Caco-2 (cell line): ENCODE measurements at regions not wholly inside any gene's neighbourhood (a gene's known extent, or its start where the extent isn't known, plus 50 kb on each side); places are given as distances from the start of the nearest gene placed in this dataset.

Source experiments
- BruUV-seq: library from RNA; stranded (reverse); fragments of 400-500 nt; replicated peaks from 2 replicates; lab custom pipeline; 2021; lab: Mats Ljungman, UMichigan
- CTCF ChIA-PET: fragments of 300-600 bp; sonication (Branson Sonifier 250); formaldehyde crosslinking; loops from one replicate; lab custom pipeline; 2022; ENCODE audit warnings: antibody characterized with exemption; lab: Charles Lee
- POLR2A ChIA-PET: fragments of 300-600 bp; sonication (Branson Sonifier 250); formaldehyde crosslinking; loops from one replicate; lab custom pipeline; 2022; ENCODE audit warnings: antibody characterized with exemption; lab: Charles Lee
- DNase-seq, 2 experiments: peaks; one replicate each; pipeline versions ENCODE4 v3.0.0 to v3.0.0-alpha.2; 2020 to 2022
- H3K27me3 ChIP-seq: replicated peaks from 2 replicates; pipeline ENCODE4 v1.6.0; 2011; ENCODE audit warnings: low read length; ENCODE audit not compliant: control insufficient read depth, insufficient read depth
- H3K36me3 ChIP-seq: 2 replicates; pipeline ENCODE4 v1.5.1; 2011; ENCODE audit warnings: low read length; ENCODE audit not compliant: control insufficient read depth, insufficient read depth
- H3K4me1 ChIP-seq: fragments of 250-450 bp; sonication (Bioruptor Pico); 2 replicates; pipeline ENCODE4 v1.5.1; 2020; ENCODE audit warnings: mild to moderate bottlenecking
- H3K4me3 ChIP-seq: 2 replicates; pipeline ENCODE4 v1.5.1; 2011; ENCODE audit warnings: low read depth, mild to moderate bottlenecking, control low read depth, low read length
- H3K9me3 ChIP-seq: fragments of 250-450 bp; sonication (Bioruptor Pico); 2 replicates; pipeline ENCODE4 v1.5.1; 2020; ENCODE audit warnings: mild to moderate bottlenecking, moderate library complexity
- H3K27ac Mint-ChIP-seq: one replicate; pipeline ENCODE4 v1.8.0; 2022; ENCODE audit warnings: mixed read lengths; ENCODE audit not compliant: unreplicated experiment
- H3K27me3 Mint-ChIP-seq: one replicate; pipeline ENCODE4 v1.8.0; 2022; ENCODE audit warnings: mixed read lengths; ENCODE audit not compliant: insufficient read depth, unreplicated experiment
- H3K36me3 Mint-ChIP-seq: one replicate; pipeline ENCODE4 v1.8.0; 2022; ENCODE audit warnings: mild to moderate bottlenecking, mixed read lengths; ENCODE audit not compliant: insufficient read depth, unreplicated experiment
- H3K4me1 Mint-ChIP-seq: one replicate; pipeline ENCODE4 v1.8.0; 2022; ENCODE audit warnings: low read depth, mixed read lengths; ENCODE audit not compliant: unreplicated experiment
- H3K4me3 Mint-ChIP-seq: one replicate; pipeline ENCODE4 v1.8.0; 2022; ENCODE audit warnings: mild to moderate bottlenecking, moderate library complexity, mixed read lengths; ENCODE audit not compliant: unreplicated experiment
- H3K9me3 Mint-ChIP-seq: one replicate; pipeline ENCODE4 v1.8.0; 2022; ENCODE audit warnings: mixed read lengths; ENCODE audit not compliant: unreplicated experiment
- CTCF ChIP-seq, 2 experiments: fragments of 200-600 bp in 1 of 2; IDR thresholded peaks; 1 replicate in 1 of 2; 2 replicates in 1 of 2; pipeline versions ENCODE4 v1.5.1 to v1.8.0; 2011 to 2022; ENCODE audit warnings: antibody characterized with exemption in 1 of 2, control low read depth in 1 of 2, inconsistent platforms in 1 of 2, low read depth in 1 of 2, low read length in 1 of 2, mild to moderate bottlenecking in 1 of 2, moderate library complexity in 1 of 2; ENCODE audit not compliant: insufficient read depth in 1 of 2, severe bottlenecking in 1 of 2, unreplicated experiment in 1 of 2
- intact Hi-C: fragments of 100-400 bp; cut with micrococcal nuclease; formaldehyde crosslinking; loops from one replicate; pipeline ENCODE4 v1.10.0; 2022; ENCODE audit not compliant: unreplicated experiment

DNA sequence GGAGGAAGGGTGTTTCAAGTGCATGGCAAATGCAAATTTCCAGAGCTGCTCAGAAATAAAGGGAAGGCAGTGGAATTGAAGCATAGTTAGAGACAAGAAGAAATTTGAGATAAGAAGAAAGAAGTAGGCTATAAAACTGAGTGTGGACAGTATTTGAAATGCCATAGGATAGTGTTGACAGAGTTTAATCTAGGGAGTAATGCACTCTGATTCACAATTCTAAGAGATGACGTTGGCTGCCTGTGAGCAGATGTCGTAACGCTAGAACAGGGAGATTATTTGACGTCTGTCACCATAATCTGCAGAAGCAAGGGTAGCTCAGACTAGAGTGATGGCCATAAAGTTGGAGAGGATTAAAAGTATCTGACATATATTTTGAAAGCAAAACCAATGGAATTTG, 389.9 kb upstream of the KIRREL3 start:
- BruUV-seq: no TSS peak
- H3K36me3 ChIP-seq: no peaks in the 10 kb centered on the region
- no peak overlapping the region for H3K27ac Mint-ChIP-seq
- H3K4me1 ChIP-seq: no peaks in the 10 kb centered on the region
- H3K9me3 ChIP-seq: no peaks in the 10 kb centered on the region
- intact Hi-C loops: no loop called here
- H3K36me3 Mint-ChIP-seq: no peaks in the 10 kb centered on the region
- TF ChIP-seq CTCF (IDR thresholded peaks at IDR 0.05; ENCODE audit: insufficient read depth in 1 of 2, low read depth in 1 of 2, low read length in 1 of 2, severe bottlenecking in 1 of 2, unreplicated experiment in 1 of 2): no peak
- peaks cover 13% of the 10 kb centered on the region for H3K9me3 Mint-ChIP-seq
- no peaks in the 10 kb centered on the region for H3K27me3 ChIP-seq
- POLR2A ChIA-PET: no interaction called here
- no peak overlapping the region for H3K4me3 ChIP-seq
- no peak for DNase-seq
- no peak overlapping the region for H3K4me3 Mint-ChIP-seq
- CTCF ChIA-PET: no interaction called here
- no peaks in the 10 kb centered on the region for H3K4me1 Mint-ChIP-seq
- peaks cover 20% of the 10 kb centered on the region for H3K27me3 Mint-ChIP-seq

DNA sequence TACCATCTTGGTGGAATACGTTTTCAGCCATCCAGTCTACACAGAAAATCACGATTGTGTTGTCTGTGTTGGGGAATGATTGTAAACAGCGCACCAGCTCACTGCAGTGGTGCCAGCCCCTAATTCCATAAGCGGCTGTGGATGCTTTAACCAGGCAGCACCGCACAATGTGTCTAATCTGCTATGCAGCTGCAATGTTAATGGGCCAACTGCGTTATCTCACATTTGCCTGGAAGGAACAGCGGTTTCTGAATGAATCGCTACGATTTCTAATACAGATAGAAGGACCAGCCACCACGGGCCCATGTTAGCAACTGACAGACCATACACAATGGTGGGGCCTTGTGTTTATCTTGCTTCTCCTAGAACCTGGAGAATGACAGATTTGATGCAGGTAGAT, 384.5 kb upstream of the KIRREL3 start:
- ChIA-PET CTCF (no interaction called here), POLR2A (no interaction called here)
- Histone ChIP-seq H3K4me3 (no peak overlapping the region), H3K4me1 (no peaks in the 10 kb centered on the region), H3K27me3 (no peaks in the 10 kb centered on the region), H3K36me3 (no peaks in the 10 kb centered on the region), H3K9me3 (no peaks in the 10 kb centered on the region)
- no peaks in the 10 kb centered on the region for H3K9me3 Mint-ChIP-seq
- intact Hi-C loops: no loop called here
- no peak overlapping the region for H3K27ac Mint-ChIP-seq
- no peaks in the 10 kb centered on the region for H3K4me1 Mint-ChIP-seq
- H3K4me3 Mint-ChIP-seq: no peak overlapping the region
- peaks cover 13% of the 10 kb centered on the region for H3K27me3 Mint-ChIP-seq
- H3K36me3 Mint-ChIP-seq: no peaks in the 10 kb centered on the region
- no TSS peak for BruUV-seq
- no peak for TF ChIP-seq CTCF (IDR thresholded peaks at IDR 0.05; ENCODE audit: insufficient read depth in 1 of 2, low read depth in 1 of 2, low read length in 1 of 2, severe bottlenecking in 1 of 2, unreplicated experiment in 1 of 2)
- DNase-seq: no peak

- H3K27me3 Mint-ChIP-seq: peaks cover 13% of the 10 kb centered on the region
- H3K36me3 ChIP-seq: no peaks in the 10 kb centered on the region
- H3K4me3 ChIP-seq: no peak overlapping the region
- H3K9me3 ChIP-seq: no peaks in the 10 kb centered on the region
- no peak overlapping the region for H3K27ac Mint-ChIP-seq
- H3K9me3 Mint-ChIP-seq: no peaks in the 10 kb centered on the region
- H3K4me1 ChIP-seq: no peaks in the 10 kb centered on the region
- H3K4me1 Mint-ChIP-seq: no peaks in the 10 kb centered on the region
- ChIA-PET CTCF (interaction anchor here (0.6 kb wide), 1 partner anchor 1313 kb away, joined by 3 read pairs; no protein-coding TSS in a partner anchor), POLR2A (no interaction called here)
- BruUV-seq: no TSS peak
- H3K36me3 Mint-ChIP-seq: no peaks in the 10 kb centered on the region
- DNase-seq: no peak
- H3K27me3 ChIP-seq: no peaks in the 10 kb centered on the region
- intact Hi-C loops: no loop called here
- no peak for TF ChIP-seq CTCF (IDR thresholded peaks at IDR 0.05; ENCODE audit: insufficient read depth in 1 of 2, low read depth in 1 of 2, low read length in 1 of 2, severe bottlenecking in 1 of 2, unreplicated experiment in 1 of 2)
- no peak overlapping the region for H3K4me3 Mint-ChIP-seq
Observed at GRCh38 chr11:127383026-127383425, 382.5 kb upstream of the KIRREL3 start.
